ENCODE measurements at regions not wholly inside any gene's neighbourhood (a gene's known extent, or its start where the extent isn't known, plus 50 kb on each side); places are given as distances from the start of the nearest gene placed in this dataset.

DNA sequence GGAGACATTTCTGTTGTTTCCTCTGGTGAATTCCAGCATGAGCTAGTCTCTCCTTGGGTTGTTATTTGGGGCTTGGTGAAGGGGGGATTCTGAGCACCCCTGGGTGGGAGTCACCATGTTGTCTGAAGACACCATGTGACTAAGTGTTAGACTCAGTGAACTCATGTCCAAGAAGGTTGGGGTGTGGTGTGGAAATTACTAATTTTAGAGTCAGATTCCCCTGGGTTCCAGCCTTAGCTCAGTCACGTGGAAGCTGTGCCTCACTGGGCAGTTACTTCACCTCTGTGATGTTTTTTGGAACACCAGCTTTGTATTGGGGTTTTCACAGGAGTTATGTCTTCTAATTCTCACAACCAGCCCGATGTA is 171.5 kb downstream of the RPLP1 start:
- no peak for TF ChIP-seq POLR2AphosphoS5 (IDR thresholded peaks at IDR 0.05)
- TF ChIP-seq, protein P1, sequence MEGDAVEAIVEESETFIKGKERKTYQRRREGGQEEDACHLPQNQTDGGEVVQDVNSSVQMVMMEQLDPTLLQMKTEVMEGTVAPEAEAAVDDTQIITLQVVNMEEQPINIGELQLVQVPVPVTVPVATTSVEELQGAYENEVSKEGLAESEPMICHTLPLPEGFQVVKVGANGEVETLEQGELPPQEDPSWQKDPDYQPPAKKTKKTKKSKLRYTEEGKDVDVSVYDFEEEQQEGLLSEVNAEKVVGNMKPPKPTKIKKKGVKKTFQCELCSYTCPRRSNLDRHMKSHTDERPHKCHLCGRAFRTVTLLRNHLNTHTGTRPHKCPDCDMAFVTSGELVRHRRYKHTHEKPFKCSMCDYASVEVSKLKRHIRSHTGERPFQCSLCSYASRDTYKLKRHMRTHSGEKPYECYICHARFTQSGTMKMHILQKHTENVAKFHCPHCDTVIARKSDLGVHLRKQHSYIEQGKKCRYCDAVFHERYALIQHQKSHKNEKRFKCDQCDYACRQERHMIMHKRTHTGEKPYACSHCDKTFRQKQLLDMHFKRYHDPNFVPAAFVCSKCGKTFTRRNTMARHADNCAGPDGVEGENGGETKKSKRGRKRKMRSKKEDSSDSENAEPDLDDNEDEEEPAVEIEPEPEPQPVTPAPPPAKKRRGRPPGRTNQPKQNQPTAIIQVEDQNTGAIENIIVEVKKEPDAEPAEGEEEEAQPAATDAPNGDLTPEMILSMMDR (IDR thresholded peaks at IDR 0.05), result no peak
- TF ChIP-seq POLR2A (IDR thresholded peaks at IDR 0.05), result no peak

Data from sigmoid colon (tissue), 4 donors.